ENCODE measurements at regions not wholly inside any gene's neighbourhood (a gene's known extent, or its start where the extent isn't known, plus 50 kb on each side); places are given as distances from the start of the nearest gene placed in this dataset.

DNA sequence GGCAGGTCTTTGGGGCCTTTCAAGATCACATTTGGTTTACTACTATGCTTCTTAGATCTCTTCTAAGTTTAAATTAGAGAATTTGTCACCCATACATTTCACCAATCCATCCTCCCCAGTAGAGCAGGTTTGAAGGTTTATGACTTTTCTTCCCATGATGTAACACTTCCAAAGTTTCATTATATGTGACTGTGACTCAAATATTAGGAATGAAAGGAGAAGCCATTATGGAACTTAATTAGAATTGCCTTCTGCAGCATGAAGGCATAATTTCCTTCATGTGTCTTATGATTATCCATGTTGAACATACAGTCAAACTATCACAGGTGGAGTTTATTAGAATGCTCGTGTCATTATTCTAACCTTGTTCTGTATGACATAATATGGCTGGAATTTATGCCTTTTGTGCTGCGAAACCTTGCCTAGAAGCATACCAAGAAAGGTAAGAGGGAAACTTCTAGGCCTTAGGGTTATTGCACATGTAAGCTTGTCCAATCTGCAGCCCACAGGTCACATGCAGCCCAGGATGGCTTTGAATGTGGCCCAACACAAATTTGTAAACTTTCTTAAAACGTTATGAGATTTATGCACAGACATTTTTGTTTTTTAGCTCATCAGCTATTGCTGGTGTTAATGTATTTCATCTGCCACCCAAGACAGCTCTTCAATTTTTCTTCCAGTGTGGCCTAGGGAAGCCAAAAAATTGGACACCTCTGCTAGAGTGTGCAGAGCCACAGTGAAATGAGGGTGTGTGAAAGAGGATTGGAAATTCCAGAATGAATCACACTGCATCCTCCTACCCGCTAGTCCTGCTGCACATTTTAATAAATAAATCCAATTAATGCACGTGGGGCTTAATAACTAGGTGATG, 133.6 kb downstream of the TMEM26 start:
- H3K9me3 ChIP-seq (replicated peaks in 1 of 3), result no peaks in the 10 kb centered on the region
- WGBS, 4 donors, result 87 to 90% (median 88%) methylated on average over 5 of the region's 5 CpGs
- intact Hi-C loops (cut with DNase I), result no loop called here
- no peaks in the 10 kb centered on the region for H3K36me3 ChIP-seq (replicated peaks in 1 of 2)
- H3K4me1 ChIP-seq (replicated peaks in 1 of 2), result peaks cover 0 to 4% of the 10 kb centered on the region in 2 donors
- no peak for DNase-seq
- TF ChIP-seq, protein P1, sequence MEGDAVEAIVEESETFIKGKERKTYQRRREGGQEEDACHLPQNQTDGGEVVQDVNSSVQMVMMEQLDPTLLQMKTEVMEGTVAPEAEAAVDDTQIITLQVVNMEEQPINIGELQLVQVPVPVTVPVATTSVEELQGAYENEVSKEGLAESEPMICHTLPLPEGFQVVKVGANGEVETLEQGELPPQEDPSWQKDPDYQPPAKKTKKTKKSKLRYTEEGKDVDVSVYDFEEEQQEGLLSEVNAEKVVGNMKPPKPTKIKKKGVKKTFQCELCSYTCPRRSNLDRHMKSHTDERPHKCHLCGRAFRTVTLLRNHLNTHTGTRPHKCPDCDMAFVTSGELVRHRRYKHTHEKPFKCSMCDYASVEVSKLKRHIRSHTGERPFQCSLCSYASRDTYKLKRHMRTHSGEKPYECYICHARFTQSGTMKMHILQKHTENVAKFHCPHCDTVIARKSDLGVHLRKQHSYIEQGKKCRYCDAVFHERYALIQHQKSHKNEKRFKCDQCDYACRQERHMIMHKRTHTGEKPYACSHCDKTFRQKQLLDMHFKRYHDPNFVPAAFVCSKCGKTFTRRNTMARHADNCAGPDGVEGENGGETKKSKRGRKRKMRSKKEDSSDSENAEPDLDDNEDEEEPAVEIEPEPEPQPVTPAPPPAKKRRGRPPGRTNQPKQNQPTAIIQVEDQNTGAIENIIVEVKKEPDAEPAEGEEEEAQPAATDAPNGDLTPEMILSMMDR (IDR thresholded peaks at IDR 0.05), result no peak
- no peak for TF ChIP-seq POLR2A (IDR thresholded peaks at IDR 0.05)
- no peak overlapping the region for H3K4me3 ChIP-seq
- H3K27ac ChIP-seq, result no peak overlapping the region
- H3K27me3 ChIP-seq, result no peaks in the 10 kb centered on the region

DNA sequence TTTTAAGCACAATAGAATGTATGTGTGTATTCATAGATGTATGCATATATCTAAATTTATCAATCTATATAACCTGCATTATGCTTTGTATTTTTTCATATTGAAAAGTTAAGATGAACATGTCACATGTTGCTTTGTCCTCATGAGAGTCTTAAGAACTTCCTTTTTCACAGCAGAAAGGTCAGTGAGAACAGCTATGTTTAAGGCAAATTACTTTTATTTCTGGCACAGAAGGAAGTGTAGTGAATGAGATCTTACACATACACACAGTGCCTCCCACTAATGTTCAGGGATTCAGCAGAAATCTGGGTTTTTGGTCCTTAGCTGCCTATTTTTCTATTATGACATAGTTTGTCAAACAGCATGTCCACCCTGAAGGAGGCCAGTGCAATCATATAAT, 134.8 kb downstream of the TMEM26 start:
- DNase-seq, result no peak

DNA sequence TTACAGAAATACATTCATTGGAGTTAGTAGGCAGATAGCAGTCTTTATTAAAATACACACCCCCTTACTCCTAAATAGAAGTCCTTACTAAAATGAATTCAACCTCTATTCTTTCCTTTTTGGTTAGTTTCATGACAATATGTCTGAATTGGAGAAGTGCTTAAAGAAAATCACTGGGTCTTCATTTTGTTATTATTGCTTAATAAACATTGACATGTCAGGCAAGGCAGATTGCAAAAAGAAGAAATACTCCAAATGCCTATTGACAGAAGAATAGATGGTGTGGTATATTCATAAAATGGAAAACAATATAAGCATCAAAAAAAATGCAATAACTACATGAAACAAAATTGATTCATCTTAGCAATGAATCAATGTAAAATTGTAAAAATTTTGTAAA, 135.5 kb downstream of the TMEM26 start:
- peaks cover 4 to 12% of the 10 kb centered on the region in 2 donors for H3K4me1 ChIP-seq (replicated peaks in 1 of 2)
- H3K27me3 ChIP-seq, result no peaks in the 10 kb centered on the region
- intact Hi-C loops (cut with DNase I), result no loop called here
- no peaks in the 10 kb centered on the region for H3K9me3 ChIP-seq (replicated peaks in 1 of 3)
- H3K4me3 ChIP-seq, result no peak overlapping the region
- no peak for TF ChIP-seq POLR2A (IDR thresholded peaks at IDR 0.05)
- TF ChIP-seq, protein P1 (IDR thresholded peaks at IDR 0.05), result no peak
- H3K27ac ChIP-seq, result no peak overlapping the region
- no peaks in the 10 kb centered on the region for H3K36me3 ChIP-seq (replicated peaks in 1 of 2)
- no peak for DNase-seq

More for the DNA sequence above, 134.8 kb downstream of the TMEM26 start:
- Histone ChIP-seq H3K27ac (no peak overlapping the region), H3K9me3 (replicated peaks in 1 of 3) (no peaks in the 10 kb centered on the region), H3K4me1 (replicated peaks in 1 of 2) (peaks cover 4 to 6% of the 10 kb centered on the region in 2 donors), H3K36me3 (replicated peaks in 1 of 2) (no peaks in the 10 kb centered on the region), H3K4me3 (no peak overlapping the region), H3K27me3 (no peaks in the 10 kb centered on the region)
- intact Hi-C loops (cut with DNase I), result no loop called here
- no peak for TF ChIP-seq POLR2A (IDR thresholded peaks at IDR 0.05)

DNA sequence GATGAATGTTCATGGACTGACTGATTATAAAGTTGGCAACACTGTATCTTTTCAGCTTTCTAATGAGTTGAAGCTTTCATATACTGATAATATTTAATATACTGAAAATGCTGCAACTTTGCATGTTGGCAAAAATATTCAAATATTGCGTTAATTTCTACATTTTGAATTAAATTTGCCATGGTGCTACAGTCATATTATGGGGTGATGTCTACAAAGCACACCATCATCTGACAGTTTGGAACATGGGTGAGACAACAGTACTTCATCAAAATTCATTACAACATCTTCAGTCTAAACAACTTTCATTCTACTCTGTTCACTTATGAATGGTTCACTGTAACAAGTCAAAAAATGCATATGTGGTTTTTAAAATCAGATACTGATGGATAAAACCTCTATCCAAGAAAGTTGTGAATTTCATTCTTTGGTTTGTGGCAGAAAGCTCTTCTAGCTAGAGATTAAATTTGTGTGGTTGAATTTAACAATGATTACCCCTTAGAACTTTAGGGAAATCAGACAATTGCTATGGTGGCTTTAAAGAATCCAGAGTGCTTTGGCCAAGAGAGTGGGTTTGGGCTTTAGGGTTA, 136.4 kb downstream of the TMEM26 start:
- peaks cover 4 to 12% of the 10 kb centered on the region in 2 donors for H3K4me1 ChIP-seq (replicated peaks in 1 of 2)
- no peak overlapping the region for H3K4me3 ChIP-seq
- no peak overlapping the region for H3K27ac ChIP-seq
- no peaks in the 10 kb centered on the region for H3K27me3 ChIP-seq
- 88 to 97% (median 95%) methylated on average over 1 of the region's 1 CpG for WGBS, 4 donors
- no peak for DNase-seq
- H3K36me3 ChIP-seq (replicated peaks in 1 of 2), result no peaks in the 10 kb centered on the region
- TF ChIP-seq, protein P1 (IDR thresholded peaks at IDR 0.05), result no peak
- TF ChIP-seq POLR2A (IDR thresholded peaks at IDR 0.05), result no peak
- intact Hi-C loops (cut with DNase I), result no loop called here
- no peaks in the 10 kb centered on the region for H3K9me3 ChIP-seq (replicated peaks in 1 of 3)
